ENCODE measurements at regions not wholly inside any gene's neighbourhood (a gene's known extent, or its start where the extent isn't known, plus 50 kb on each side); places are given as distances from the start of the nearest gene placed in this dataset.

- POLR2A ChIA-PET = no interaction called here
- no peak for TF ChIP-seq CTCF (IDR thresholded peaks at IDR 0.05; ENCODE audit: insufficient read depth, low read depth, low read length)
- 0 out of 2 replicates have a peak, but pooled peaks cover 2% of the 10 kb centered on the region for H3K27me3 ChIP-seq (ENCODE audit: control insufficient read depth, insufficient read depth, low read length)
- H3K36me3 ChIP-seq (ENCODE audit: control insufficient read depth, insufficient read depth, low read length) = no peaks in the 10 kb centered on the region
- DNase-seq (ENCODE audit: low read depth) = no peak
- CTCF ChIA-PET = no interaction called here
- H3K4me3 ChIP-seq (ENCODE audit: low read depth, low read length) = no peak overlapping the region
Observed at GRCh38 chr1:60299581-60299980, 226.0 kb upstream of the C1orf87 start.

DNA sequence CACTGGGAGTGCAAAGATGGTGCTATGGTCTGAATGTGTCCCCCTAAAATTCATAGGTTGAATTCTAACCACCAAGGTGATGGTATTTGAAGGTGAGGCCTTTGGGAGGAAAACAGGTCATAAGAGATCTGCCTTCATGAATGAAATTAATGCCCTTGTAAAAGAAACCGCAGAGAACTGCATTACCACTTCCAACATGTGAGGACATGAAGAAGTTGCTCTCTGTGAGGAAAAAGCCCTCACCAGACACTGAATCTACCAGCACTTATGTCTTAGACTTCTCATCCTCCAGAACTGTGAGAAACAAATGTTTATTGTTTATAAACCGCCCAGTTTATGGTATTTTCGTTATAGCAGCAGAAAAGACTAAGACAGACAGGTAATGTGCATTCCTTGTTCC lies 224.7 kb upstream of the C1orf87 start:
- no peak for DNase-seq (ENCODE audit: low read depth)
- 0 out of 2 replicates have a peak, but pooled peaks cover 2% of the 10 kb centered on the region for H3K27me3 ChIP-seq (ENCODE audit: control insufficient read depth, insufficient read depth, low read length)
- ChIA-PET CTCF (no interaction called here), POLR2A (no interaction called here)
- H3K36me3 ChIP-seq (ENCODE audit: control insufficient read depth, insufficient read depth, low read length) = no peaks in the 10 kb centered on the region
- H3K4me3 ChIP-seq (ENCODE audit: low read depth, low read length) = no peak overlapping the region
- TF ChIP-seq CTCF (IDR thresholded peaks at IDR 0.05; ENCODE audit: insufficient read depth, low read depth, low read length) = no peak

GRCh38 chr1:60296794-60297193 lies 223.2 kb upstream of the C1orf87 start:
- TF ChIP-seq CTCF (IDR thresholded peaks at IDR 0.05; ENCODE audit: insufficient read depth, low read depth, low read length) = no peak
- CTCF ChIA-PET = interaction anchor here (0.8 kb wide), 1 partner anchor 15 kb away, joined by 3 read pairs; no protein-coding TSS in a partner anchor
- H3K4me3 ChIP-seq (ENCODE audit: low read depth, low read length) = no peak overlapping the region
- POLR2A ChIA-PET = no interaction called here
- no peaks in the 10 kb centered on the region for H3K36me3 ChIP-seq (ENCODE audit: control insufficient read depth, insufficient read depth, low read length)
- DNase-seq (ENCODE audit: low read depth) = no peak
- H3K27me3 ChIP-seq (ENCODE audit: control insufficient read depth, insufficient read depth, low read length) = 0 out of 2 replicates have a peak, but pooled peaks cover 2% of the 10 kb centered on the region

- ChIA-PET CTCF (interaction anchor here (1.0 kb wide), 1 partner anchor 11 kb away, joined by 3 read pairs; no protein-coding TSS in a partner anchor), POLR2A (no interaction called here)
- no peak for TF ChIP-seq CTCF (IDR thresholded peaks at IDR 0.05; ENCODE audit: insufficient read depth, low read depth, low read length)
- no peak overlapping the region for H3K4me3 ChIP-seq (ENCODE audit: low read depth, low read length)
- no peak for DNase-seq (ENCODE audit: low read depth)
- H3K36me3 ChIP-seq (ENCODE audit: control insufficient read depth, insufficient read depth, low read length) = no peaks in the 10 kb centered on the region
- 0 out of 2 replicates have a peak, but pooled peaks cover 2% of the 10 kb centered on the region for H3K27me3 ChIP-seq (ENCODE audit: control insufficient read depth, insufficient read depth, low read length)
Observed at GRCh38 chr1:60292140-60292539, 218.6 kb upstream of the C1orf87 start.

- POLR2A ChIA-PET = no interaction called here
- no peak for DNase-seq (ENCODE audit: low read depth)
- TF ChIP-seq CTCF (IDR thresholded peaks at IDR 0.05; ENCODE audit: insufficient read depth, low read depth, low read length) = no peak
- Histone ChIP-seq H3K4me3 (ENCODE audit: low read depth, low read length) (no peak overlapping the region), H3K36me3 (ENCODE audit: control insufficient read depth, insufficient read depth, low read length) (no peaks in the 10 kb centered on the region), H3K27me3 (ENCODE audit: control insufficient read depth, insufficient read depth, low read length) (0 out of 2 replicates have a peak, but pooled peaks cover 2% of the 10 kb centered on the region)
- CTCF ChIA-PET = interaction anchor here (1.2 to 2.2 kb wide), 2 partner anchors 9 to 13 kb away, joined by 4 to 9 read pairs; no protein-coding TSS in a partner anchor
Observed at GRCh38 chr1:60290393-60290792, 216.8 kb upstream of the C1orf87 start.
